GM23338 (cell line): ENCODE measurements at regions not wholly inside any gene's neighbourhood (a gene's known extent, or its start where the extent isn't known, plus 50 kb on each side); places are given as distances from the start of the nearest gene placed in this dataset.

Experiments used
- CREB1 ChIP-seq: fragments of 250-450 bp; sonication (Bioruptor Pico); IDR thresholded peaks from 2 replicates; pipeline ENCODE4 v1.5.0; 2020; ENCODE audit warnings: low read depth, mild to moderate bottlenecking, moderate library complexity
- CTCF ChIP-seq, 2 experiments: fragments of 200-600 bp in 1 of 2; sonication (generic) in 1 of 2; conservative IDR thresholded peaks; 2 replicates each; pipeline versions ENCODE4 v1.5.1 to v1.6.1; 2016 to 2017; ENCODE audit warnings: antibody characterized with exemption in 2 of 2, low read depth in 2 of 2, mild to moderate bottlenecking in 2 of 2, moderate library complexity in 1 of 2
- ETS1 ChIP-seq: IDR thresholded peaks from 2 replicates; pipeline ENCODE4 v1.6.1; 2016; ENCODE audit warnings: antibody characterized with exemption
- EZH2phosphoT487 ChIP-seq: fragments of 200-600 bp; sonication (generic); IDR thresholded peaks from one replicate; pipeline ENCODE4 v1.8.1; 2018; ENCODE audit warnings: antibody characterized with exemption; ENCODE audit not compliant: unreplicated experiment
- JUNB ChIP-seq: IDR thresholded peaks from one replicate; pipeline ENCODE4 v1.6.1; 2016; ENCODE audit warnings: antibody characterized with exemption; ENCODE audit not compliant: unreplicated experiment
- POLR2AphosphoS5 ChIP-seq: IDR thresholded peaks from 2 replicates; pipeline ENCODE4 v1.6.1; 2016; ENCODE audit warnings: antibody characterized with exemption, low read depth
- REST ChIP-seq: IDR thresholded peaks from one replicate; pipeline ENCODE4 v1.6.1; 2018; ENCODE audit warnings: antibody characterized with exemption; ENCODE audit not compliant: unreplicated experiment

GRCh38 chr14:22497671-22498093, 91.3 kb downstream of the DAD1 start:
- TF ChIP-seq CTCF (conservative IDR thresholded peaks at IDR 0.05; ENCODE audit: low read depth in 2 of 2): no peak
- no peak for TF ChIP-seq POLR2AphosphoS5
- no peak for TF ChIP-seq EZH2phosphoT487
- no peak for TF ChIP-seq JUNB
- no peak for TF ChIP-seq REST
- TF ChIP-seq CREB1 (CRISPR knock-in tag): no peak
- TF ChIP-seq ETS1: no peak
